ENCODE measurements at regions not wholly inside any gene's neighbourhood (a gene's known extent, or its start where the extent isn't known, plus 50 kb on each side); places are given as distances from the start of the nearest gene placed in this dataset.

GRCh38 chr21:28758883-28759242 lies 233.8 kb downstream of the LTN1 start:
- TF ChIP-seq EZH2phosphoT487 (IDR thresholded peaks at IDR 0.05; ENCODE audit: insufficient read depth, low read depth) = no peak
- no peak for TF ChIP-seq EZH2 (IDR thresholded peaks at IDR 0.05; ENCODE audit: insufficient read depth, poor library complexity, severe bottlenecking)

All from GM23248 (cell line).